B cell (primary cell): ENCODE measurements at regions not wholly inside any gene's neighbourhood (a gene's known extent, or its start where the extent isn't known, plus 50 kb on each side); places are given as distances from the start of the nearest gene placed in this dataset.

Experiments used
- ATAC-seq: fragments of 200-7000 bp; cut with Tn5 transposase; one replicate; pipeline ENCODE4 v1.10.0; 2021; ENCODE audit warnings: low read depth, mild to moderate bottlenecking, moderate number of reproducible peaks, moderate library complexity
- CTCF ChIA-PET: fragments of 350-600 bp; sonication (Branson Sonifier 250); formaldehyde crosslinking; loops from one replicate; lab custom pipeline; 2021; ENCODE audit warnings: antibody characterized with exemption, inconsistent platforms; lab: Charles Lee
- POLR2A ChIA-PET: fragments of 350-600 bp; sonication (Branson Sonifier 250); formaldehyde crosslinking; loops from one replicate; lab custom pipeline; 2021; ENCODE audit warnings: antibody characterized with exemption; lab: Charles Lee
- DNase-seq: peaks from one replicate; pipeline ENCODE4 v3.0.0; 2013
- H2AFZ ChIP-seq: 2 replicates; pipeline ENCODE4 v1.6.1; 2012; ENCODE audit warnings: mild to moderate bottlenecking, low read depth, low read length; ENCODE audit not compliant: insufficient read depth, poor library complexity, severe bottlenecking
- H3K27ac ChIP-seq, 2 donors: 1 replicate in 1 of 2; 2 replicates in 1 of 2; pipeline ENCODE4 v1.5.1; 2012 to 2013; ENCODE audit warnings: low read length in 2 of 2, mild to moderate bottlenecking in 2 of 2, moderate library complexity in 1 of 2
- H3K27me3 ChIP-seq, 4 experiments: fragments of 200-600 bp in 1 of 4; sonication (generic) in 1 of 4; replicated peaks in 1 of 4; 1 replicate in 2 of 4; 2 replicates in 2 of 4; pipeline versions ENCODE4 v1.6.1 to v1.7.0; 2013 to 2016; ENCODE audit warnings: low read length in 3 of 4, mild to moderate bottlenecking in 2 of 4, mixed read lengths in 1 of 4, moderate library complexity in 1 of 4; ENCODE audit not compliant: insufficient read depth in 4 of 4, control insufficient read depth in 3 of 4; ENCODE audit errors: control extremely low read depth in 1 of 4
- H3K36me3 ChIP-seq, 2 experiments: replicated peaks in 1 of 2; 1 replicate in 1 of 2; 2 replicates in 1 of 2; pipeline versions ENCODE4 v1.6.1 to v1.7.1; 2013; ENCODE audit warnings: low read length in 1 of 2; ENCODE audit not compliant: insufficient read depth in 2 of 2, control insufficient read depth in 1 of 2; ENCODE audit errors: control extremely low read depth in 1 of 2, extremely low read depth in 1 of 2
- H3K4me1 ChIP-seq, 2 donors: fragments of 200-600 bp in 1 of 2; sonication (generic) in 1 of 2; 1 replicate in 1 of 2; 2 replicates in 1 of 2; pipeline versions ENCODE4 v1.5.1 to v1.6.1; 2013 to 2017; ENCODE audit warnings: low read length in 2 of 2; ENCODE audit not compliant: control insufficient read depth in 2 of 2, insufficient read depth in 2 of 2
- H3K4me2 ChIP-seq: replicated peaks from 2 replicates; pipeline ENCODE3; 2012; ENCODE audit warnings: mild to moderate bottlenecking, low read depth, low read length; ENCODE audit not compliant: poor library complexity, severe bottlenecking
- H3K4me3 ChIP-seq, 5 experiments: fragments of 200-600 bp in 1 of 5; sonication (generic) in 1 of 5; 1 replicate in 3 of 5; 2 replicates in 2 of 5; pipeline versions ENCODE4 v1.5.1 to v1.7.0; 2011 to 2016; ENCODE audit warnings: low read length in 4 of 5, mild to moderate bottlenecking in 4 of 5, low read depth in 2 of 5, control low read depth in 1 of 5, moderate library complexity in 1 of 5; ENCODE audit not compliant: insufficient read depth in 1 of 5; ENCODE audit errors: control extremely low read depth in 1 of 5, extremely low read depth in 1 of 5
- H3K79me2 ChIP-seq: fragments of 200-600 bp; sonication (generic); one replicate; pipeline ENCODE4 v1.6.0; 2016; ENCODE audit warnings: low read length; ENCODE audit not compliant: control insufficient read depth, insufficient read depth
- H3K9ac ChIP-seq: fragments of 200-600 bp; sonication (generic); 2 replicates; pipeline ENCODE4 v1.6.1; 2017; ENCODE audit warnings: mild to moderate bottlenecking, low read length, moderate library complexity
- H3K9me3 ChIP-seq, 3 donors: one replicate each; pipeline versions ENCODE4 v1.6.1 to v1.7.1; 2013; ENCODE audit warnings: low read length in 2 of 3; ENCODE audit not compliant: control insufficient read depth in 2 of 3, insufficient read depth in 1 of 3; ENCODE audit errors: control extremely low read depth in 1 of 3
- H4K20me1 ChIP-seq: 2 replicates; pipeline ENCODE4 v1.6.0; 2012; ENCODE audit warnings: mild to moderate bottlenecking, low read length; ENCODE audit not compliant: insufficient read depth, control insufficient read depth, poor library complexity, severe bottlenecking
- H3K27ac Mint-ChIP-seq: one replicate; pipeline ENCODE4 v1.8.0; 2021; ENCODE audit warnings: mixed read lengths
- H3K27me3 Mint-ChIP-seq: one replicate; pipeline ENCODE4 v1.8.0; 2021; ENCODE audit warnings: mixed read lengths
- H3K4me1 Mint-ChIP-seq: one replicate; pipeline ENCODE4 v1.8.0; 2021; ENCODE audit warnings: mixed read lengths
- H3K4me3 Mint-ChIP-seq: one replicate; pipeline ENCODE4 v1.8.0; 2021; ENCODE audit warnings: mixed read lengths
- H3K9me3 Mint-ChIP-seq: one replicate; pipeline ENCODE4 v1.8.0; 2022; ENCODE audit warnings: mixed read lengths; ENCODE audit not compliant: insufficient read depth
- CTCF ChIP-seq: fragments of 200-600 bp; IDR thresholded peaks from one replicate; pipeline ENCODE4 v1.8.0; 2022; ENCODE audit warnings: antibody characterized with exemption, mild to moderate bottlenecking
- EZH2 ChIP-seq: IDR thresholded peaks from 2 replicates; pipeline ENCODE4 v1.6.1; 2012; ENCODE audit warnings: borderline replicate concordance, low read depth, mild to moderate bottlenecking, moderate library complexity, low read length; ENCODE audit not compliant: insufficient read depth, poor library complexity, severe bottlenecking
- WGBS: methylation state at CpG from one replicate; pipeline ENCODE4 v1.1.5; 2013; ENCODE audit warnings: missing lambda C conversion rate; ENCODE audit not compliant: insufficient coverage; 5-methylcytosine and 5-hydroxymethylcytosine counted together
- intact Hi-C: fragments of 100-400 bp; cut with micrococcal nuclease; formaldehyde crosslinking; loops from one replicate; pipeline ENCODE4 v1.10.0; 2022

- WGBS: 67% methylated on average over 1 of the region's 1 CpG
Measured at GRCh38 chr6:81511423-81511822, 241.1 kb downstream of the TENT5A start.

GRCh38 chr6:81495999-81496398 lies 256.5 kb downstream of the TENT5A start:
- Histone ChIP-seq H3K4me3 (no peak overlapping the region), H3K27ac (no peak overlapping the region), H3K9ac (no peak overlapping the region), H3K27me3 (no peaks in the 10 kb centered on the region), H3K79me2 (no peaks in the 10 kb centered on the region), H3K4me2 (no peak overlapping the region), H3K9me3 (peaks cover 0 to 5% (median 0%) of the 10 kb centered on the region in 3 donors), H3K36me3 (no peaks in the 10 kb centered on the region), H4K20me1 (no peaks in the 10 kb centered on the region), H2AFZ (no peak overlapping the region), H3K4me1 (no peaks in the 10 kb centered on the region)
- TF ChIP-seq EZH2: no peak
- TF ChIP-seq CTCF: no peak
- ChIA-PET POLR2A (no interaction called here), CTCF (no interaction called here)
- Mint-ChIP-seq H3K4me3 (no peak overlapping the region), H3K9me3 (peaks cover 2% of the 10 kb centered on the region), H3K4me1 (no peaks in the 10 kb centered on the region), H3K27me3 (no peaks in the 10 kb centered on the region), H3K27ac (no peak overlapping the region)
- ATAC-seq (no peak), DNase-seq (no peak)
- intact Hi-C loops: no loop called here
- no CpG with 5 or more reads among the region's 1 CpG for WGBS

More at GRCh38 chr6:81511423-81511822, 241.1 kb downstream of the TENT5A start:
- ChIA-PET POLR2A (no interaction called here), CTCF (no interaction called here)
- Histone ChIP-seq H3K27ac (no peak overlapping the region), H3K79me2 (no peaks in the 10 kb centered on the region), H3K9me3 (no peaks in the 10 kb centered on the region), H2AFZ (no peak overlapping the region), H3K4me3 (no peak overlapping the region), H3K9ac (no peak overlapping the region), H3K36me3 (no peaks in the 10 kb centered on the region), H3K4me2 (no peak overlapping the region), H3K27me3 (no peaks in the 10 kb centered on the region), H3K4me1 (no peaks in the 10 kb centered on the region), H4K20me1 (no peaks in the 10 kb centered on the region)
- no peak for TF ChIP-seq EZH2
- TF ChIP-seq CTCF: no peak
- ATAC-seq (no peak), DNase-seq (no peak)
- Mint-ChIP-seq H3K9me3 (no peaks in the 10 kb centered on the region), H3K4me1 (no peaks in the 10 kb centered on the region), H3K27me3 (no peaks in the 10 kb centered on the region), H3K4me3 (no peak overlapping the region), H3K27ac (no peak overlapping the region)
- intact Hi-C loops: no loop called here
